ENCODE measurements at regions not wholly inside any gene's neighbourhood (a gene's known extent, or its start where the extent isn't known, plus 50 kb on each side); places are given as distances from the start of the nearest gene placed in this dataset.

DNA sequence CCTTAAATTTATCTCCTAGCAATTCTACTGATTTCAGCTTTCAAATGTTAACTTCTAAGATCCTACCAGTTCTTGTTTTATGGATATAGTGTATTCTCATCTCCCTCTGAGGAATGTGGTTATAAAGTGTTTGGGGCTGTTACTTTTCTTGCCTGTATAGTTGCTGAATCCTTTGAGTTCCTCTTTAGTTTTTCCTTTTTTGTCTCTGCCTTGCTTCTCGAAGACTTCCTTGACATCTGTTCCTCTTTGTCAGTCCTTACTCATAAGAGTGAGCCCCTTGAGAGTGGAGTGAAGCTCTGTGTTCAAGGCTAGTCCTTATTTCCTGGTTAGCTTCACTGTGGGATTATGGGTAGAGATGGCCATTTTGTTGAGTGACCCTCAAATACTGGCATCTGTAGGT, 84.6 kb downstream of the ELOVL4 start:
- TF ChIP-seq, protein P1, sequence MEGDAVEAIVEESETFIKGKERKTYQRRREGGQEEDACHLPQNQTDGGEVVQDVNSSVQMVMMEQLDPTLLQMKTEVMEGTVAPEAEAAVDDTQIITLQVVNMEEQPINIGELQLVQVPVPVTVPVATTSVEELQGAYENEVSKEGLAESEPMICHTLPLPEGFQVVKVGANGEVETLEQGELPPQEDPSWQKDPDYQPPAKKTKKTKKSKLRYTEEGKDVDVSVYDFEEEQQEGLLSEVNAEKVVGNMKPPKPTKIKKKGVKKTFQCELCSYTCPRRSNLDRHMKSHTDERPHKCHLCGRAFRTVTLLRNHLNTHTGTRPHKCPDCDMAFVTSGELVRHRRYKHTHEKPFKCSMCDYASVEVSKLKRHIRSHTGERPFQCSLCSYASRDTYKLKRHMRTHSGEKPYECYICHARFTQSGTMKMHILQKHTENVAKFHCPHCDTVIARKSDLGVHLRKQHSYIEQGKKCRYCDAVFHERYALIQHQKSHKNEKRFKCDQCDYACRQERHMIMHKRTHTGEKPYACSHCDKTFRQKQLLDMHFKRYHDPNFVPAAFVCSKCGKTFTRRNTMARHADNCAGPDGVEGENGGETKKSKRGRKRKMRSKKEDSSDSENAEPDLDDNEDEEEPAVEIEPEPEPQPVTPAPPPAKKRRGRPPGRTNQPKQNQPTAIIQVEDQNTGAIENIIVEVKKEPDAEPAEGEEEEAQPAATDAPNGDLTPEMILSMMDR (IDR thresholded peaks at IDR 0.05): no peak
- TF ChIP-seq POLR2A (IDR thresholded peaks at IDR 0.05): no peak
